HepG2 (cell line): ENCODE measurements at regions not wholly inside any gene's neighbourhood (a gene's known extent, or its start where the extent isn't known, plus 50 kb on each side); places are given as distances from the start of the nearest gene placed in this dataset.

ENCODE experiments used
- RXRA ChIP-seq: sonication (generic); formaldehyde crosslinking; IDR thresholded peaks from 2 replicates; pipeline ENCODE4 v1.5.1; 2020; ENCODE audit warnings: missing genetic modification reagents
- TF ChIP-seq, protein P1 (sequence below): IDR thresholded peaks from 2 replicates; pipeline ENCODE4 v1.6.1; 2016; ENCODE audit warnings: low read depth, borderline replicate concordance

DNA sequence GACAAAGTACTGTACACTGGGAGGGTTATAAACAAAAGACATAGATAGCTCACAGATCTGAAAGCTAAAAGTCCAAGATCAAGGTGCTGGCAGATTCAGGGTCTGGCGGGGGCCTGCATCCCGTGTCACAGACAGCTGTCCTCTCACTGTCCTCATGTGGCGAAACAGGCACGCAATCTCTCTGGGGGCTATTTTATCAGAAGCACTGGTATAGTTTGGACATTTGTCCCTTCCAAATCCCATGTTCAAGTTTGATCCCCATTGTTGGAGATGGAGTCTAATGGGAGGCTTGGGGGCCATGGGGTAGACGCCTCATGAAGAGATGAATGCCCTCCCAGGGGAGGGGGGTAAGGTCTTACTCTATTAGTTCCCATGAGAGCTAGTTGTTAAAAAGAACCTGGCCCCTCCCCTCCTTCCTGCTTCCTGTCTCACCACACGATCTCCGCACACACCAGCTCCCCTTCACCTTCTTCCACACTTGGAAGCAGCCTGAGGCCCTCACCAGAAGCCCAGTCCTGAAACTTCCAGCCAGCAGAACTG, 72.5 kb upstream of the UCN3 start:
- TF ChIP-seq, protein P1, sequence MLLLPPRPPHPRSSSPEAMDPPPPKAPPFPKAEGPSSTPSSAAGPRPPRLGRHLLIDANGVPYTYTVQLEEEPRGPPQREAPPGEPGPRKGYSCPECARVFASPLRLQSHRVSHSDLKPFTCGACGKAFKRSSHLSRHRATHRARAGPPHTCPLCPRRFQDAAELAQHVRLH (CRISPR knock-in tag): no peak
- no peak for TF ChIP-seq RXRA (CRISPR knock-in tag)
